ENCODE measurements at regions not wholly inside any gene's neighbourhood (a gene's known extent, or its start where the extent isn't known, plus 50 kb on each side); places are given as distances from the start of the nearest gene placed in this dataset.

DNA sequence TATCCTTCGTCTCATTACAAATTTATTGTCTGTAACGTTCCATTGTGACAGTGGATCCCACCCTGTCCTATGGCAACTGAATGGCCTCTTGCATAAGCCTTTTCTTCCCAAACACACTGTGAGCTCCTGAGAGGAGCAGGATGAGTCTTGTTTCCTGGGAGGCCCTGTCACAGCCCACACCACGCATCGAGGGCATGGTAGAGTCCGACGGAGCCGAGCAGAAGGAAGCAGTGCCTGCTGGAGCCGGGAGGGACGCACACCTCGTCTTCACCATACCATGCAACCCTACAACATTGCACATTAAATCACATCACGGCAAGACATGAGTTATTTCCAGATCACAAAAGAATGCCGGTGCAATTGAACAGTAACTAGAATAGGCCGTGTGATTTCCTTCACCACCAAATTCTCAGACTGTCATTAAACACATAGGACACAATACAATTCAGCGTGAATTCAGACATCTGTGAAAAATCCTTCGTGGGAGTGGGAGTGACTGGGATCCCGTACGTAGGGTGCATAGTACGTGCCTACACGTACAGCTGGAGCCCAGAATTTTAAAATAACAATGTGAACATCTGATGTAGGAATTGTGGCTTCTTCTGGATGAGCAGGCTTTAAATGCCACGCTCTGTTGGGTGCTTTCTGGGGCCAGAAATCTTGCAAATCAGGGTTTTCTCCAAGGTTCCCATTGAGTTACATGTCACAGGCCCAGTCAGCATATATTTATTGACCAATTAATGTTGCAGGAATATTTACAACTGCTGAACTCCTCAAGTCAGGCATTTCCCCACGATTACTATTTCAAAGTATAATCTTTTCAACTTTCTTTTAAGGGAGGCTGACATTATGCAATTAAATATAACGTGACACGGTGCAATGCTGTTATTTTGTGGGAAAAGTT is 201.8 kb downstream of the TTLL2 start:
- H3K27ac ChIP-seq: no peak overlapping the region
- H3K27me3 ChIP-seq: peaks cover 0 to 7% of the 10 kb centered on the region in 2 donors
- H3K4me1 ChIP-seq: no peaks in the 10 kb centered on the region
- H3K4me3 ChIP-seq: no peak overlapping the region
- H3K9me3 ChIP-seq: no peaks in the 10 kb centered on the region
- TF ChIP-seq, protein P1, sequence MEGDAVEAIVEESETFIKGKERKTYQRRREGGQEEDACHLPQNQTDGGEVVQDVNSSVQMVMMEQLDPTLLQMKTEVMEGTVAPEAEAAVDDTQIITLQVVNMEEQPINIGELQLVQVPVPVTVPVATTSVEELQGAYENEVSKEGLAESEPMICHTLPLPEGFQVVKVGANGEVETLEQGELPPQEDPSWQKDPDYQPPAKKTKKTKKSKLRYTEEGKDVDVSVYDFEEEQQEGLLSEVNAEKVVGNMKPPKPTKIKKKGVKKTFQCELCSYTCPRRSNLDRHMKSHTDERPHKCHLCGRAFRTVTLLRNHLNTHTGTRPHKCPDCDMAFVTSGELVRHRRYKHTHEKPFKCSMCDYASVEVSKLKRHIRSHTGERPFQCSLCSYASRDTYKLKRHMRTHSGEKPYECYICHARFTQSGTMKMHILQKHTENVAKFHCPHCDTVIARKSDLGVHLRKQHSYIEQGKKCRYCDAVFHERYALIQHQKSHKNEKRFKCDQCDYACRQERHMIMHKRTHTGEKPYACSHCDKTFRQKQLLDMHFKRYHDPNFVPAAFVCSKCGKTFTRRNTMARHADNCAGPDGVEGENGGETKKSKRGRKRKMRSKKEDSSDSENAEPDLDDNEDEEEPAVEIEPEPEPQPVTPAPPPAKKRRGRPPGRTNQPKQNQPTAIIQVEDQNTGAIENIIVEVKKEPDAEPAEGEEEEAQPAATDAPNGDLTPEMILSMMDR (IDR thresholded peaks at IDR 0.05): no peak
- H3K36me3 ChIP-seq: no peaks in the 10 kb centered on the region
- intact Hi-C loops (cut with DNase I; ENCODE audit: low total_unique reads): no loop called here
- DNase-seq: no peak

DNA sequence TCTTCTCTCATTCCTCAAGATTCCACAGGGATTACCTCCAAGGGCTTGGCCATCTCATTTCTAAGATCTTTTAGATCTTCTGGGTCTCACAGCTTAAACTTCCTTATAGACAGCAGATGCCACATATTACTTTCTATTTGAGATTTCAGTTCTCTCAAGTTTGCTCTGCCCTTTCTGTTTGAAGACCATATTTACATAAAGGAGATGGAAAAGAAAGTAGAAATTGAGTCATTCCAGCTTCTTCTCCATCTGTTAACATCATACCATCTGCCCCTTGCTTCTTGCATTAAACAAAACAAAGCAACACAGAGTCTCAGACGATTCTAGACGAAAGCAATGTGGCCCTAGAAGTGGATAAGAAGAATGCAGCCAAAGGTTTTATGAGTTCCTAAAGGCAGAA is 203.4 kb downstream of the TTLL2 start:
- no peak for DNase-seq
- TF ChIP-seq, protein P1 (IDR thresholded peaks at IDR 0.05): no peak
- H3K27me3 ChIP-seq: peaks cover 0 to 7% of the 10 kb centered on the region in 2 donors
- H3K4me3 ChIP-seq: no peak overlapping the region
- no peaks in the 10 kb centered on the region for H3K9me3 ChIP-seq
- no peak overlapping the region for H3K27ac ChIP-seq
- no peaks in the 10 kb centered on the region for H3K36me3 ChIP-seq
- no peaks in the 10 kb centered on the region for H3K4me1 ChIP-seq
- intact Hi-C loops (cut with DNase I; ENCODE audit: low total_unique reads): no loop called here

DNA sequence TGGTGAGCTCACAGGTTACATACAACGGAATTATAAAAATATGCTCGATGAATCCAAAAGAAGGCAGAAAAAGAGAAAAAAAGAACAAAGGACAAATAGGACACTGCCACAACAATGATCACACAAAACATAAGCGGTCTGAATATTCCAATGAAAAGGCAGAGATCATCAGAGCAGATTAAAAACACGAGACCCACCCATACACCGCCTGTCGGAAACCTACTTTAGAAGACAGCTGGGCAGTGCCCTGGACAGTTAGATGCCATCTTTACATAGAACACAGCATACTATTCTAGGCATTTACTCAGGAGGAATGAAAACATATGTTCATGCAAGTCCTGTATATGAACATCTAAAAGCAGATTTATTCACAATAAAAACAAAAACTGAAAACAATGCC is 204.1 kb downstream of the TTLL2 start:
- Histone ChIP-seq H3K4me1 (no peaks in the 10 kb centered on the region), H3K4me3 (no peak overlapping the region), H3K9me3 (no peaks in the 10 kb centered on the region), H3K27ac (no peak overlapping the region), H3K27me3 (peaks cover 0 to 7% of the 10 kb centered on the region in 2 donors), H3K36me3 (no peaks in the 10 kb centered on the region)
- TF ChIP-seq, protein P1 (IDR thresholded peaks at IDR 0.05): no peak
- intact Hi-C loops (cut with DNase I; ENCODE audit: low total_unique reads): no loop called here
- DNase-seq: no peak

DNA sequence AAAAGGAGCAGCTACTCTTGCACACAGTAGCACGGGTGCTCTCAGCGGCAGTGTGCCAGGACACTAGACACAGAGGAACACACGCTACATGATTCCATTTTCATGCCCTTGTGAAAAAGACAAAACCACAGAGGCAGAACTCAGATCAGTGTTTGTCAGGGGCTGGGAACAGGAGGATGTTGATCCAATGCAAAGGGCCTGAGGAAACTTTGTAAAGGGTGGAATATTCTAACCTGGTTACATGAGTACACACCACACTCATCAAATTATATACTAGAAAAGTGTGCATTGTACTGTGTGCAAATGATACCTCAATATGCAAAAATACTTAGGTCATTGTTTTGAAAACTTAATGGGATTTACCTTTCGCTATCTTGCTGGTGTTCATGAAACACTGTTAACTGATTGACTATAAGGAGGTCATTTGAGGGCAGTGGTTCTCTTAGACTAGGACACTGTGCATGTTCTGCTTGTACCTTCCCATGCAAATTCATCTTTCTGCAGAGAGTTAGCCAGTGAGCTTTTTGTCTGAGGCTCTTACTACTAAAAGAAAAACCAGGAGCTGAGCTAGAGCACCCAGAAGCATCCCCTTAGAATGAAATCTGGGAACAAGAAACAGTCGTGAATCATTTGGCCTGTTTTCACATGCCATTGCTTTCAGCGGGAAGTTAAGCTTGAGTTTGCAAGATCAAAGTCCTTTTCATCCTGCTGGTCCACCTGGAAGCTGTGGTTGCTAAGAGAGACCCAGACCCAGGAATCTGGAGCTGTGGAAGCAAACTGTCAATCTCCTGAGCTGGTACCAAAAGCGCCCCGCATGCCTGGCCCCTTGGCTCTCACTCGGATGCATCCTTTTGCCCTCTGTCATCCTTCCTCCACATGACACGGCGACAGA is 204.8 kb downstream of the TTLL2 start:
- Histone ChIP-seq H3K9me3 (no peaks in the 10 kb centered on the region), H3K27ac (no peak overlapping the region), H3K27me3 (peaks cover 0 to 7% of the 10 kb centered on the region in 2 donors), H3K4me1 (no peaks in the 10 kb centered on the region), H3K4me3 (no peak overlapping the region), H3K36me3 (no peaks in the 10 kb centered on the region)
- intact Hi-C loops (cut with DNase I; ENCODE audit: low total_unique reads): no loop called here
- TF ChIP-seq, protein P1 (IDR thresholded peaks at IDR 0.05): no peak
- DNase-seq: no peak

DNA sequence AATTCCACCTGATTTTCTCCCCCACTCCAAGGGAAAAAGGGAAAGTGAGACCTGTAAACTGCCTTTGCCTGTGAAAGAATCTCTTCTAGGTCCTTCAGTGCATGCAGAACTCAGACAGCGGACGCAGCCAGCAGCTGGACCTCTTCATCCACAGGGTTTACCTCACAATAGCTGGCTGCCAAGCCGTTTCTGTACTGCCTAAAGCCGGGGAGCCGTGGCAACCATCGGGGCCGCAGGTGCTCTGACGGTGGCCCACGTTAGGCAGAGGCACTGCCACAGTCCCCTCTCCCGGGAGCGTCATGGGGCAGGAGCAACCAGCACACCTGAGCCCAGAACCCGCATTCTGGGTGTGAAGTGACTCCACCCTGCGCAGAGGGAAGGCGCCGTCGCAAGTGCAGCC is 206.1 kb downstream of the TTLL2 start:
- Histone ChIP-seq H3K9me3 (no peaks in the 10 kb centered on the region), H3K27ac (no peak overlapping the region), H3K4me1 (no peaks in the 10 kb centered on the region), H3K4me3 (no peak overlapping the region), H3K27me3 (peaks cover 0 to 7% of the 10 kb centered on the region in 2 donors), H3K36me3 (no peaks in the 10 kb centered on the region)
- no peak for DNase-seq
- intact Hi-C loops (cut with DNase I; ENCODE audit: low total_unique reads): no loop called here
- TF ChIP-seq, protein P1 (IDR thresholded peaks at IDR 0.05): no peak
